Stimulated activated CD4-positive, alpha-beta T cell treated with anti-CD3 and anti-CD28 coated beads, Interleukin-4, amount 100 ng/mL, for 48 hours (primary cell): ENCODE measurements at regions not wholly inside any gene's neighbourhood (a gene's known extent, or its start where the extent isn't known, plus 50 kb on each side); places are given as distances from the start of the nearest gene placed in this dataset.

Source experiments
- DNase-seq, 2 donors: peaks; one replicate each; pipeline ENCODE4 v3.0.0-alpha.2; 2020; ENCODE audit warnings: low read depth in 2 of 2

- no peak for DNase-seq
These were observed 117.0 kb upstream of the MDM1 start for GRCh38 chr12:68449196-68449595.

- peak in 1 of 2 donors; percentile 34 for DNase-seq
These were observed 118.7 kb upstream of the MDM1 start for GRCh38 chr12:68450947-68451260.

GRCh38 chr12:68451261-68452077, 119.3 kb upstream of the MDM1 start:
- peak; percentile 12 to 34 for DNase-seq

GRCh38 chr12:68452078-68452715, 120.0 kb upstream of the MDM1 start:
- DNase-seq = no peak

- no peak for DNase-seq
These were observed 121.1 kb upstream of the MDM1 start for GRCh38 chr12:68453278-68453677.

- no peak for DNase-seq
These were observed 121.7 kb upstream of the MDM1 start for GRCh38 chr12:68453876-68454275.

- DNase-seq = no peak
These were observed 122.7 kb upstream of the MDM1 start for GRCh38 chr12:68454892-68455291.

GRCh38 chr12:68455691-68456345, 123.7 kb upstream of the MDM1 start:
- DNase-seq = no peak

GRCh38 chr12:68458866-68459265, 126.7 kb upstream of the MDM1 start:
- no peak for DNase-seq

- DNase-seq = no peak
These were observed 128.1 kb upstream of the MDM1 start for GRCh38 chr12:68460236-68460635.

GRCh38 chr12:68461645-68462044, 129.5 kb upstream of the MDM1 start:
- no peak for DNase-seq

- DNase-seq = no peak
These were observed 130.6 kb upstream of the MDM1 start for GRCh38 chr12:68462803-68463202.

GRCh38 chr12:68465227-68465626, 133.1 kb upstream of the MDM1 start:
- DNase-seq = no peak

- no peak for DNase-seq
These were observed 135.4 kb upstream of the MDM1 start for GRCh38 chr12:68467514-68467913.

- no peak for DNase-seq
These were observed 135.9 kb upstream of the MDM1 start for GRCh38 chr12:68468036-68468435.

GRCh38 chr12:68469113-68469512, 137.0 kb upstream of the MDM1 start:
- no peak for DNase-seq

GRCh38 chr12:68470664-68471328, 138.6 kb upstream of the MDM1 start:
- no peak for DNase-seq

- no peak for DNase-seq
These were observed 136.1 kb upstream of the RAP1B start for GRCh38 chr12:68474467-68475204.

- DNase-seq = no peak
These were observed 133.9 kb upstream of the RAP1B start for GRCh38 chr12:68476794-68477193.

GRCh38 chr12:68477261-68477772, 133.4 kb upstream of the RAP1B start:
- no peak for DNase-seq

GRCh38 chr12:68477906-68478305, 132.8 kb upstream of the RAP1B start:
- DNase-seq = no peak
